ENCODE measurements at regions not wholly inside any gene's neighbourhood (a gene's known extent, or its start where the extent isn't known, plus 50 kb on each side); places are given as distances from the start of the nearest gene placed in this dataset.

- Mint-ChIP-seq H3K4me3 (no peak overlapping the region), H3K27ac (no peak overlapping the region), H3K9me3 (peaks cover 7% of the 10 kb centered on the region), H3K27me3 (no peaks in the 10 kb centered on the region), H3K36me3 (ENCODE audit: low read depth) (no peaks in the 10 kb centered on the region), H3K4me1 (ENCODE audit: low read depth) (no peaks in the 10 kb centered on the region)
- Histone ChIP-seq H3K4me3 (ENCODE audit: low read length) (no peak overlapping the region), H3K27ac (ENCODE audit: low read depth in 1 of 2, low read length in 2 of 2) (no peak overlapping the region), H3K4me1 (ENCODE audit: insufficient read depth, low read length) (no peaks in the 10 kb centered on the region), H3K9me3 (ENCODE audit: control insufficient read depth in 1 of 2, insufficient read depth in 1 of 2, low read length in 2 of 2) (peaks cover 0 to 4% of the 10 kb centered on the region in 2 experiments), H3K36me3 (ENCODE audit: insufficient read depth, low read length) (no peaks in the 10 kb centered on the region), H3K27me3 (ENCODE audit: control insufficient read depth in 1 of 2, insufficient read depth in 2 of 2, low read length in 2 of 2) (no peaks in the 10 kb centered on the region)
- DNase-seq (no peak), ATAC-seq (ENCODE audit: poor library complexity) (no peak)
- ChIA-PET CTCF (no interaction called here), POLR2A (no interaction called here)
- intact Hi-C loops (cut with DNase I, micrococcal nuclease), result no loop called here
- no peak for TF ChIP-seq CTCF (IDR thresholded peaks at IDR 0.05)
Measured at GRCh38 chr14:29150659-29151058, 384.1 kb downstream of the FOXG1 start.

GRCh38 chr14:29156096-29156495 is 389.5 kb downstream of the FOXG1 start:
- Mint-ChIP-seq H3K27ac (no peak overlapping the region), H3K4me1 (ENCODE audit: low read depth) (no peaks in the 10 kb centered on the region), H3K4me3 (no peak overlapping the region), H3K9me3 (peaks cover 5% of the 10 kb centered on the region), H3K36me3 (ENCODE audit: low read depth) (no peaks in the 10 kb centered on the region), H3K27me3 (no peaks in the 10 kb centered on the region)
- ChIA-PET CTCF (no interaction called here), POLR2A (no interaction called here)
- TF ChIP-seq CTCF (IDR thresholded peaks at IDR 0.05), result no peak
- intact Hi-C loops (cut with DNase I, micrococcal nuclease), result no loop called here
- no peaks in the 10 kb centered on the region for H3K4me1 ChIP-seq (ENCODE audit: insufficient read depth, low read length)
- peaks cover 0 to 8% of the 10 kb centered on the region in 2 experiments for H3K9me3 ChIP-seq (ENCODE audit: control insufficient read depth in 1 of 2, insufficient read depth in 1 of 2, low read length in 2 of 2)
- no peak overlapping the region for H3K4me3 ChIP-seq (ENCODE audit: low read length)
- ATAC-seq (ENCODE audit: poor library complexity) (no peak), DNase-seq (no peak)
- H3K36me3 ChIP-seq (ENCODE audit: insufficient read depth, low read length), result no peaks in the 10 kb centered on the region
- H3K27ac ChIP-seq (ENCODE audit: low read depth in 1 of 2, low read length in 2 of 2), result no peak overlapping the region
- H3K27me3 ChIP-seq (ENCODE audit: control insufficient read depth in 1 of 2, insufficient read depth in 2 of 2, low read length in 2 of 2), result no peaks in the 10 kb centered on the region

GRCh38 chr14:29161593-29161992 is 395.0 kb downstream of the FOXG1 start:
- DNase-seq, result no peak
- H3K27me3 Mint-ChIP-seq, result no peaks in the 10 kb centered on the region
- ChIA-PET CTCF (no interaction called here), POLR2A (no interaction called here)
- TF ChIP-seq CTCF (IDR thresholded peaks at IDR 0.05), result no peak
- no peaks in the 10 kb centered on the region for H3K4me1 ChIP-seq (ENCODE audit: insufficient read depth, low read length)
- no peak overlapping the region for H3K27ac Mint-ChIP-seq
- intact Hi-C loops (cut with DNase I, micrococcal nuclease), result no loop called here
- H3K4me3 ChIP-seq (ENCODE audit: low read length), result no peak overlapping the region
- no peaks in the 10 kb centered on the region for H3K36me3 Mint-ChIP-seq (ENCODE audit: low read depth)
- H3K9me3 ChIP-seq (ENCODE audit: control insufficient read depth in 1 of 2, insufficient read depth in 1 of 2, low read length in 2 of 2), result peaks cover 3 to 7% of the 10 kb centered on the region in 2 experiments
- peaks cover 6% of the 10 kb centered on the region for H3K9me3 Mint-ChIP-seq
- no peaks in the 10 kb centered on the region for H3K36me3 ChIP-seq (ENCODE audit: insufficient read depth, low read length)
- H3K27me3 ChIP-seq (ENCODE audit: control insufficient read depth in 1 of 2, insufficient read depth in 2 of 2, low read length in 2 of 2), result no peaks in the 10 kb centered on the region
- H3K4me3 Mint-ChIP-seq, result no peak overlapping the region
- no peaks in the 10 kb centered on the region for H3K4me1 Mint-ChIP-seq (ENCODE audit: low read depth)
- no peak for ATAC-seq (ENCODE audit: poor library complexity)
- H3K27ac ChIP-seq (ENCODE audit: low read depth in 1 of 2, low read length in 2 of 2), result no peak overlapping the region
